ENCODE measurements at regions not wholly inside any gene's neighbourhood (a gene's known extent, or its start where the extent isn't known, plus 50 kb on each side); places are given as distances from the start of the nearest gene placed in this dataset.
A peak's percentile ranks its signal among the peaks of the same experiment; 100 is the strongest.
"Not testable (repeated sequence)": the region's sequence is repeated elsewhere in the genome, so short reads cannot be mapped to it uniquely, and the experiment has no call there.

- DNase-seq (ENCODE audit: low read depth, low spot score), result peak; percentile 66
- H3K4me3 ChIP-seq (ENCODE audit: low read depth, low read length); in situ Hi-C loops (cut with HindIII; ENCODE audit: low sequenced_read_pairs): not testable (repeated sequence)
Measured at GRCh38 chr3:75840160-75840559, 54.8 kb upstream of the ZNF717 start.

- DNase-seq (ENCODE audit: low read depth, low spot score); H3K4me3 ChIP-seq (ENCODE audit: low read depth, low read length); in situ Hi-C loops (cut with HindIII; ENCODE audit: low sequenced_read_pairs): not testable (repeated sequence)
Measured at GRCh38 chr3:75850301-75851008, 65.1 kb upstream of the ZNF717 start.

GRCh38 chr3:75863130-75863529 lies 77.8 kb upstream of the ZNF717 start:
- in situ Hi-C loops (cut with HindIII; ENCODE audit: low sequenced_read_pairs), result no loop called here
- TF ChIP-seq CTCF (IDR thresholded peaks at IDR 0.05; ENCODE audit: low read depth, low read length), result no peak
- no peak for DNase-seq (ENCODE audit: low read depth, low spot score)
- no peak overlapping the region for H3K4me3 ChIP-seq (ENCODE audit: low read depth, low read length)

- DNase-seq (ENCODE audit: low read depth, low spot score), result no peak
- in situ Hi-C loops (cut with HindIII; ENCODE audit: low sequenced_read_pairs), result no loop called here
- TF ChIP-seq CTCF (IDR thresholded peaks at IDR 0.05; ENCODE audit: low read depth, low read length), result no peak
- H3K4me3 ChIP-seq (ENCODE audit: low read depth, low read length), result no peak overlapping the region
Measured at GRCh38 chr3:75863878-75864277, 78.5 kb upstream of the ZNF717 start.

GRCh38 chr3:75883719-75884118 lies 98.4 kb upstream of the ZNF717 start:
- DNase-seq (ENCODE audit: low read depth, low spot score); in situ Hi-C loops (cut with HindIII; ENCODE audit: low sequenced_read_pairs); H3K4me3 ChIP-seq (ENCODE audit: low read depth, low read length): not testable (repeated sequence)

GRCh38 chr3:75886971-75887526 lies 101.7 kb upstream of the ZNF717 start:
- in situ Hi-C loops (cut with HindIII; ENCODE audit: low sequenced_read_pairs), result no loop called here
- H3K4me3 ChIP-seq (ENCODE audit: low read depth, low read length), result no peak overlapping the region
- DNase-seq (ENCODE audit: low read depth, low spot score), result no peak
- TF ChIP-seq CTCF (IDR thresholded peaks at IDR 0.05; ENCODE audit: low read depth, low read length), result no peak

GRCh38 chr3:75894234-75894633 lies 108.9 kb upstream of the ZNF717 start:
- DNase-seq (ENCODE audit: low read depth, low spot score), result no peak
- in situ Hi-C loops (cut with HindIII; ENCODE audit: low sequenced_read_pairs), result no loop called here
- TF ChIP-seq CTCF (IDR thresholded peaks at IDR 0.05; ENCODE audit: low read depth, low read length), result no peak

GRCh38 chr3:75896265-75896664 lies 110.9 kb upstream of the ZNF717 start:
- in situ Hi-C loops (cut with HindIII; ENCODE audit: low sequenced_read_pairs), result no loop called here

More at GRCh38 chr3:75894234-75894633, 108.9 kb upstream of the ZNF717 start:
- H3K4me3 ChIP-seq (ENCODE audit: low read depth, low read length), result no peak overlapping the region

GRCh38 chr3:75901446-75901845 lies 116.1 kb upstream of the ZNF717 start:
- in situ Hi-C loops (cut with HindIII; ENCODE audit: low sequenced_read_pairs), result not testable (repeated sequence)

More at GRCh38 chr3:75896265-75896664, 110.9 kb upstream of the ZNF717 start:
- H3K4me3 ChIP-seq (ENCODE audit: low read depth, low read length), result no peak overlapping the region
- no peak for TF ChIP-seq CTCF (IDR thresholded peaks at IDR 0.05; ENCODE audit: low read depth, low read length)
- DNase-seq (ENCODE audit: low read depth, low spot score), result no peak

More at GRCh38 chr3:75901446-75901845, 116.1 kb upstream of the ZNF717 start:
- not testable (repeated sequence) for DNase-seq (ENCODE audit: low read depth, low spot score); H3K4me3 ChIP-seq (ENCODE audit: low read depth, low read length)
